HG02870 (cell line): ENCODE measurements at regions not wholly inside any gene's neighbourhood (a gene's known extent, or its start where the extent isn't known, plus 50 kb on each side); places are given as distances from the start of the nearest gene placed in this dataset.

Experiments used
- ATAC-seq: cut with Tn5 transposase; IDR thresholded peaks from one replicate; pipeline ENCODE4 v1.9.1; 2021; ENCODE audit warnings: mild to moderate bottlenecking, moderate library complexity; ENCODE audit not compliant: unreplicated experiment

DNA sequence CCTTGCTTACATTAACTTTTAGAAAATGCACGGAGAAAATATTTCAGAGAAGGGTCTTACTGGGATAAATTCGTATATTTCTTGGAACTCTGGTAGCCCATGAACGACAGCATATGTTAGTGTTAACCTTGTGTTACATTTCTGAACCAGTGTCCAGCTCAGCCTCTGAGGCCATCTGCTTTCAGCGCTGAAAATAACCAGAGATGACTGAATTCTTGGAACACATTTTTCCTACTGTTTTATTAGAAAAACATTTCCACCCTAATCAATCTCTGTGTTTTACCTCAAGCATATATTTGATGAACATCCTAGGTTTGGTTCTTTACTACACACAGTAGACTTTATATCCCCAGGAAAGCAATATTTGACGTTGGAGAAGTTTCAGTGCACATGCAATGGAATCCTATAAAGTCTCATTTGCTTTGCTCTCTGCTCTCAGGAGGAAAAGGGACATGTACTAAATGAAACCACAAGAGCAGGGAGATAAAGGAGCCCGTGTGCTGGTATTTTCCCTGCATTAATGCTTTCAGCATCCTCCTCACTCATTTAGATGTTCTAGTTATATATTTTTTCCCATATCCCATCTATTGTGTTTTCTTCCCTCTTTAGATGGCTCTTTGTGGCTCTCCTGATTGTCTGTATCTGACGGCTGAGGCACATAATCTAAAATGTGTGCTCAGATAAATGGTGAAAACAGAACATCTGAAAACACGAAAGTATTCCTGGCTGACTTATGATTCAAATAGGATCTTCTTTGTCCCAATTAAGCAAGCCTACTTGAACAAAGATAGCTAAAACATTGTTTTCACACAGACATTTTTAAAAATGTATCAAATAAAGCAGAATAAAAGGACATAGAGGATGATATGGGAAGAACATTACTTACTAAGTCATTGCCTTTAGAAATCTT, 151.7 kb upstream of the KCNMB2 start:
- ATAC-seq, result no peak

DNA sequence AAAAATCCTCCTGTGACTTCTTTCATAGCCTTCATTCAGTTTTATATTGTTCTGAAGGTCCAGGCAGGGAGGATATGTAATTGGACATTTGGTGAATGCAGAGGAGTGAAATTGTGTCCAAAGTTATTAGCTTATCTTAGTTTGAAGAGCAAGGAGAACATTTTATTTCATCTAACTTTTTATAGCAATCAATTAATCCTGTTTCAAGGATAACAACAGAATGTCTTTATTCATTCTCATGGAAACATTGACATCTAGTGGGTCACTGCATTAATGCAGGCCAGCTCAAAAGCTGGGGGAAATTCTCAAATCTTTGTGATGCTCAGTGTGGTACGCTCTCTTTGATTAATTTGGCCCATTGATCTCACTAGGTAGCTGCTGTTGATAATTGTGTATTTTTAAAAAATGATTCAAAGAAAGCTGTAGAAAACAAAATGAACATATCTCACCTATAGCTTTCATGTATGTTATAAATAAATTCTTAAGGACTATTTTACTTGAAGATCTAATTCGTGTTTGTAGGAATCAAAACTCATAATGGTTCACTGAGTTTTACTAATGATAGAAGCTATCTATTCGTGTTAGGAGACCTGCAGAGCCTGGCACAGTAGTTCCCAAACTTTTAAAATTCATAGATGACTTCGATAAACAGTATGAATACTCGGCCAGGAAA, 150.8 kb upstream of the KCNMB2 start:
- no peak for ATAC-seq

DNA sequence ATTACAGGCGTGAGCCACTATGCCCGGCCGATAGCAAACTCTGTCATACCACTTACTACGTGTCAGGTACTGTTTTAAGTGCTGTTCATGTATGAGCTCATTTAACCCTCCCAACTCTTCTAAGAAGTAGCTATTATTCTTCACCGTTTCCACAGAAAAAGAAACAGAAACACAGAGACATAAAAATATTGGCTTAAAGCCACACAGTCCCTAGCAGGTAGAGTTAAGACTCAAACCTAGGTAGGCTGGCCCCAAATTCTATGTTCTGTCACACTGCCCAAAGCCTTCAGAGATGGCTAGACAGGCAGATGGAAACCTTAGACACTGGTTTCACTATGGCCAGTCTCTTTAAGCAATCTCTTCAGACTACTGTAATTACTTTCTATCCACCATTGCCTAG, 149.8 kb upstream of the KCNMB2 start:
- ATAC-seq, result no peak

DNA sequence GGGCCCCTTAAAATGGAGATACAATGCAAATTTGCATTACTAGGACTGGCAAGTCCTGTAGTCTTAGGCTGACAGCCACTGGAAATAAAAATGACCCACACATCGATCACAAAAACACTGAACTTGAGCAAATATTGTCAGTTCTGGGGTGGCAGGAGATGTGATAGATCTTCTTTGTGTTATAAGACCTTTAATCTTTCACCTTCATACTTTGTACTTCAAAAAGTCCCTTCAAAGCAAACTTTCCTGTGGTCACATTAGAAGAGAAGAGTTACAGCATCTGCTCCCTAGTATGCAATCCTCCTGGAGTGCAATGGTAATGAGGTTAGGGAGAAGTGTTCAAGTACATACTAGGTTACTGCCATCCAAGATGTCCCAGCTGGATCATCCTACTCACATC, 149.4 kb upstream of the KCNMB2 start:
- ATAC-seq, result no peak

DNA sequence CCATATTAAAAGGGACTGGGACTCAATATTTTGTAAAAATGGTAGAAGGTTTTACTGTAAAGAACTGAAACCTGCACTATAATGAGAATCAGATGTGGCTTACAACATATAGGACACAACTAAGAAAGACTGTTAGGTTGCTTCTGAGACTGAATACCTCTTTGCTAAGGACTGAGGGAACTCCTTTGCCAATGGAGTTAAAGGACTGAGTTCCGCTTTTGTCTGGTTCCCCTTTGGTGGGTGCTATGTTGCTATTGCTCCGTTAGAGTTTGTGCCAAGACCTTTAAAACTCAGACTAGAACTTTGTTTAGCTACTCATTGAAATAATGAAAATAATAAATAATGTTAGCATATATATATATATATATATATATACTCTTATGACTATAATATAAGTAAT, 147.8 kb upstream of the KCNMB2 start:
- no peak for ATAC-seq

DNA sequence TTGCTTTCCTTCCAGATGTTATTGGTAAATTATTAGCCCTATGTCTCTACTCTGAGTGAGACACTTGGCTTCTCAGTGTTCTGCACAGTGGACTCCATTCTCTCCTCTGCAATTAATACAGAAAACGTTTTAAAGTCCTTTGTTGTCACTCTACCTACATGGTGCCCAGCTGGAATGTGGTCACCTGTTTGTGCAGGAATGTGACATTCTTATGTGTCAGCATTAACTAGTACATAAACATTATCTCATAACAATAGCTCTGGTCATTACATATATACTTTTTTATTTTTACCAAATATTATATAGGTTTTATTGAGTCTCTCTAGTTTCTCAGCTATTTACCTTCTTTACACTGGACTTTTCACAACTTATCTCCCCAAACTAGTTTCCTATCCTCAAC, 147.0 kb upstream of the KCNMB2 start:
- ATAC-seq, result no peak

DNA sequence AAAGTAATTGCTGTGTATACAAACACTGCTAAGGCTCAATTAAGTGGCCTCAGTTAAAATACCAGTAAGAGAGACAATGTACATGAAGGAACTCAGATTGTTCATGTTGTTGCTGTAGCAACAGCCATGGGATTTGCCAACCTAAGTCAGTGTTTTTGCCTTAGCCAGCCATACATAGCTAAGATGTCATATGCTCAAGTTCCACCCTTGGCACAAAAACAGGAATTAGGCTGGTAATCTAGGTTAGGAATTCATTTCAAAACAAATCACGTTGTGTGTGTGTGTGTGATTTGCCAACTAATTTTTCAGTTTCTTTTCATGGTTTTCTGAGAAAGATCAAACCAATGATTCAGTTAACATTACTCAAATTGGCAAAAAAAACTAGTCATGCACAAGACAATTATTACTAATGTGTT, 143.7 kb upstream of the KCNMB2 start:
- no peak for ATAC-seq

DNA sequence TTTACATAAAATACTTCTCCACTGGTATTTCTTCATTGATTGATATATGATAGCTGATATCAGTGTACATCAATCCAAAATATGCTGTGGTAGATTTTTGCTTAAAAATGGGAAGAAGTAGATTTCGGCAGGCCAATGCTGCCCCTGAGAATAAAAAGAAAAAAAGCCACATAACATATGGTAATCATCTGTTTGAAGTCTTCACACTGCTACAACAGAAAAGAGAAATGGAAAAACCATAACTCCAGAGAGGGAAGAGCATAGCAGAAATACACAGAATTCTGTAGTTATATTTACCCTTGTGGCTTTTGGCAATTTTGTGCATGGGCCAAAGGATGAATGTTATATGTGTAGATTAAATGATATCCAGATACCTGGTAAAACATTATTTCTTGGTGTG, 143.1 kb upstream of the KCNMB2 start:
- no peak for ATAC-seq

DNA sequence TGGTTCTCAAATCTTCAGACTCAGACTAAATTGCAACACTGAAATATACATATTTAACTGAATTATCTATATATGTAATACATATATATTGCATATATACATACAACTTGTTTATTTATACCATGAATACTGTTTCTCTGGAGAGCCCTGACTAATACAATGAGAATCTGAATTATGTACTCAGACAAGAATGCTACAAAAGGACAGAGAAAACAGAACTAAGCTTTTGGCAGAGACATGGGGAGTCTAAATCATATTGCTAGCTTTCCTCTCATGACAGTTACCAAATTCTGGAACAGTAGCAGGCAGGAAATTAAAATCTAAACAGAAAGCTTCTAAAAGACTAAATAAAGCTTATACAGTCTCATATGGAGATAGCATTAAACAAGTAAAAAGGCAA, 142.4 kb upstream of the KCNMB2 start:
- no peak for ATAC-seq

DNA sequence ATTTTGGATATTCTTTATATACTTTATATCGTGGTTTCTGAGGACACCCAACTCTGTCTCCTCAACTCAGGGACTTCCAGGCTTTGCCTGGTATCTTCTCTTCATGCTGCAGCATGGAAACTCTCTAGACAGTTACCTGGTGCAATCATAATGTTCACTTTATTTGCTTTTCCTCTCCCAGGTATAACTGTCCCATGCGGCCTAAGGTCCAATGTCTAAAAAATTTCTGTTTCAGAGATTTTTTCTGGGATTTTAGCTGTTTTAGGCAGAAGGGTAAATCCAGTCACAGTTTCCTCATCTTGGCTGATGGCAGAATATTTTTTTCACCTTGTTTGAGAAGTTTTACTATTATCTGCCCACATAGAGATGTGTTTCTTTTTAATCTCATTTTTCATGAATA, 139.9 kb upstream of the KCNMB2 start:
- ATAC-seq, result no peak

DNA sequence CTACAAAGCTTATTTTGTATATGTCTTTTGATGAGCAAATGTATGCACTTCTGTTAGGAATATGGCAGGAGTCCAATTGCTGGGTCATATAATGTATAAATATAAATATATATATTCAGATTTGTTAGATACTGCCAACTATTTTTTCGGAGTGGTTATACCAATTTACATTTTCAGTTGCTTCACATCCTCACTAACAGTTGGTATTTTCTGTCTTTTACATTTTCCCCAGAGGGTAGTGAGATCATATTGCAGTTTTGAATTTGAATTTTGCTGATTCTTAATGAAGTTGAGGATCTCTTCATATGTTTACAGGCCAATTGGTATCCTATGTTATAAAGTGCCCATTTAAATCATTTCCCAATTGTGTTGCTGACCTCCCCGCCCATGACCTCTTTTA, 139.0 kb upstream of the KCNMB2 start:
- ATAC-seq, result no peak

DNA sequence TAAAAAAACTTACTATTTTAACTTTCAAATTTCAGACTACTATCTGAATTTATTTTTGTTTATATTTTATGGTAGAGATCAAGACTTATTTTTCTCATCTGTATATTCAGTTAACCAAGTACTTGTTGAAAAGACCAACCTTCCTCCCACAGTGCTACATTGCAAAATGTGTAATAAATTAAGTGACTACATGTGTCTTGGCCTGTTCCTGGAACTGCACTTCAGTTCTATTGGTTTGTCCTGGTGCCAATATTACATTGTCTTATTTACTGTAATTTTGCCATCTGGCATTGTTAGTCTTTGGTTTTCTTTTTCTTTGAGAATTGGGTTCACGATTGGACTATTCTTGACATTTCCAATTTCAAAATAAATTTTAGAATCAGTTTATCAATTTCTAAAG, 138.4 kb upstream of the KCNMB2 start:
- no peak for ATAC-seq

DNA sequence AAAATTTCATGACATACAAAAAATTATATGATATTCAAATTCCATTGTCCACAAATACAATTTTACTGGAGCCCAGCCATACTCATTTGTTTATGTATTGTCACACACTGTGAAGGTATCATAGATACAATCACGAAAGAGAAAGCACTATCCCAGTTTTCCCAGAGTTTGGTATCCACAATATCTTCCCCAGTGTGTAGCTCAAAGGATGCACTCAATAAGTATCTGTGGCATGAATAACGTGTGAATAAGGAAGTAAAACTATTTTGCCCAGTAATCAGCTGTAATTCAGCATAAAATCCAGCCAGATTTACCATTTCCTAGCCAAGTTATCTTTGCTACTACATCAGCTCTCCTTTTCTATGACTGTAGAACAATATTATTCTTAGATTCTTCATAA, 131.3 kb upstream of the KCNMB2 start:
- ATAC-seq, result no peak

DNA sequence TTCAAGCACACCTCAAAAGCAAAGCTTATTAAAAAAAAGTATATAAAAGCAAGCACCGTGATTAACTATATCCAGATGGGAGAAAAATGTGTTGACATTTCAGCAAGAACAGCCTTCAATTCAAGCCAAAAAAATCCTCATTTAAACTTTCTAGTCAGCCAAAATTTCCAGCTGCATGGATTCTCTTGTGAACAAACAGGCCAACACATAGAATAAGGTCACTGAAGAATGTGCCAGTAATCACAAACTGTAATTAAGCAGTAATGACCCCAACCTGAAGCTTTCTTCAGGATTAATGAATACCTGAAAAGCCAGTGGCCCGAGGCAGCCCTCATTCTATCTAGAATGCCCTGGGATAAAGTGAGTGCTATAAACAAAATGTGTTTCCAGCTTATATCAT, 130.7 kb upstream of the KCNMB2 start:
- ATAC-seq, result no peak

DNA sequence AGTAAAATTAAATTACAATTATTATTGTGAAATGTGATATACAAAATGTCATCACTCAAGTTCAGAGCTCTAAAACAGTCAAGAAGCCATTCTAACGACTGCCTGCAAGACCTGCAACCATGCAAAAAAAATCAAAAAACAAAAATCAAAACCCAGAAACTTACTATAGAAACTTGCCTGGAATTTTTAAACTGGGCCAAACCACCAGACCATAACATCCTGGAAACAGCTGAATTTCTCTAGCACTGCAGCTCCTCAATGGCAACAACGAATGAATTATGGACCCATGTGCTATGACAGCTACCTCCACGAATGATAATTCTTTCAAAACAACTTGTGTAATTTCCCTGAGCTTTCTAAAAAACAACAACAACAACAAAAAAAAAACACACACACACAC, 130.0 kb upstream of the KCNMB2 start:
- ATAC-seq, result no peak

DNA sequence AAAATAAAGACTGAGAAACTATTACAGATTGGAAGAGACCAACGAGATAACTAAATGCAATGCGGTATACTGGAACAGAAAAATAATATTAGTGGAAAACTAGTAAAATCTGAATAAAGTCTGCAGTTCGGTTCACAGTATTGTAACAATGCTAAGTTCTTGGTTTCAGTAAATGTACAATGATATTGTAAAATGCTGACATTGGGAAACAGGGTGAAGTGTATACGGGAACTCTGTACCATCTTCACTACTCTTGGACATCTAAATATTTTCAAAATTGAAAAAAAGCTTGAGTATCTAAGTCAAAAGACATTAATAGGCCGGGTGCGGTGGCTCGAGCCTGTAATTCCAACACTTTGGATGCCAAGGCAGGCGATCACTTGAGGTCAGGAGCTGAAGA, 120.9 kb upstream of the KCNMB2 start:
- no peak for ATAC-seq

DNA sequence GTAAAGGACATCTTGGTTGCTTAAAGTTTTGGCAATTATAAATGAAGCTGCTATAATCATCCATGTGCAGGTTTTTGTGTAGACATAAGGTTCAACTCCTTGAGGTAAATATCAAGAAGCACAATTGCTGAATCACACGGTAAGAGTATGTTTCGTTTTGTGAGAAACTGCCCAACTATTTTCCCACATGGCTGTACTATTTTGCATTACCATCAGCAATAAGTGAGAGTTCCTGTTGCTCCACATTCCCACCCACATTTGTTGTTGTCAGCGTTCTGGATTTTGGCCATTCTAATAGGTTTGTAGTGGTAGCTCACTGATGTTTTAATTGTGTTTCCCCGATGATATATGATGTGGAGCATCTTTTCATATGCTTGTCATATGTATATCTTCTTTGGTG, 118.5 kb upstream of the KCNMB2 start:
- ATAC-seq, result no peak

DNA sequence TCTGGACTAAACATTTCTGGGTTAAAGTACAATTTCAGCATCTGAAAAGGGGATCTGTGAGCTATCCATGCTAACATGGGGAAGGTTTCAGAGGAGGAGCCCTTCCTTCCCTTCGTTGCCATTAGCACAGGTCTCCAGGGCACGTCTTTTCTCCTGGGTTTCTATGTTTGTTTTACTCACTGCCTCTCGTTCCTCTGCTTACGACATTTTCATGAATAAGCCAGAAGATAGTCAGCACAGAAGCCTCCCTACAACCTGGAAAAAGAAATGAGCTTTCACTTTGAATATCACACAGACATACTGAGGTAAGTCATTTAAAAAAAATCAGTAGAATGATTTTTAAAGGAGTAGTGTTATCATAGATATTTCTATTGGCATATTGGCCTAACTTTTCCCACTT, 117.2 kb upstream of the KCNMB2 start:
- peak; percentile 62 for ATAC-seq

DNA sequence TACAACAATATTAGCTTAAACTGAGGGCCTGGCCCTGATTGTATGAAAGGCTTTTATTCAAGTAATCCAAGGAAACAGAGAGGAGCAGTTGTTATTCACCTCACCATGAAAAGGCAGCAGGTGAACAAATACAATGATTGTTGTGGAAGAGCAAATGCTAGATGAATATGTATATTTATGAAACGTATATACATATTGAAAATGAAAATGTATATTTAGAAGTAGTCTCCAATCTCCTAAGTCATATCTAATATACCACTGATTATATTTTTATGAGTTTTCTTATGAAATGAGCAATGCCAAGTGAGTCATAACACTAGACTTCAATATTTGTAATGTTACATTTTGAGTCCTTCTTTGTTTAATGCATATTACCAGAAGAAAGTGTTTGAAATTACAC, 116.2 kb upstream of the KCNMB2 start:
- peak; percentile 55 for ATAC-seq

DNA sequence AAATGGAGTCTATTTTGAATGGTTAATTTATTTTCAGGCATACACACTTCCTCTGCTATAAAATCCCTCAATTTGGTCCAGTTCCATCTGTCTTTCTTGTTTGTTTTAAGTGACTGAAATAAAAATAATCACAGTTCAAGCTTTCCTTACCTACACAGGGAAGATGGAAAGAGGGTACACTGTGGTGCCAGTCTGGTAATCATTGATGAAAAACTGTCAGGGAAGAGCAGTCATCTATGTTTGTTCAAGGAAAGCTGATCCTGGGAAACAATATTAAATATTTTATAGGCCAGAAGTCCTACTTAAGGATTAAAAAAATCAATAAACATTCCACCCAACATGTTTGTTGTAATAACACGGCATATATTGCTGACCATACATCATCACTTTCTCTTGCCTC, 115.2 kb upstream of the KCNMB2 start:
- no peak for ATAC-seq

DNA sequence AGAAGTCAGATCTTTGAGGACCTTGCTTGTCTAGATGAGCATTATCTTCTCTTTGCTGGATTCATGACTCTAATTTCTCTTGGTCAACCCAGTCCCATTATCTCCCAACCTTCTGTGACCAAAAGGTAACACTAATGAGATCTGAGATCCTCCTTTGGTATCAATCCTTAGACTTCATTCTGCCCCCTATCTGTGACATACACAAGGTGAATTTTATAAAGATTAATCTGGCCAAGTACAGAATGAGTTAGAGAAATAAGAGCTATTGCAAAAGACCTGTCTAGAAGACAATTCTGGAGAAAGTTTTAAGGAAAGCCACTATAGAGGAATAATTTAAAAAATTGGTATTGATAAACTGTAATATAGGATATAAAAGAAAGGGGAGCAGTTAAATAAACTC, 113.8 kb upstream of the KCNMB2 start:
- ATAC-seq, result no peak

DNA sequence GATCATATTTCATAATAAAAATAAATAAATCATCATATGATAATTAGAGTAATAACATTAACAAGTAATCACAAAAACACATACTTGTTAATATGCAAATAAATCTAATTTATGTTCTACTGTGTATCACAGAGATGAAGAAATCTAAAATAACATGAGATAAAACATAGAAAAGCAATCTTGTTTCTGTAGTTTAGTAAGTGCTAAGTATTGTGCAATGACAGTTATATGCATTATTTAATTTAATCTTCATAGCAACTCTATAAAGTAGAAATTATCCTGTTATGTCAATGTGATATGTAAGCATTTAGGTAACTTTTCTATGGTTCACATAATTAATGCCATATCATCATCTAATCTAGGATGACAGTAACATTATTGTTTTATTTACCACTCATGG, 108.2 kb upstream of the KCNMB2 start:
- no peak for ATAC-seq
